ENCODE measurements at regions not wholly inside any gene's neighbourhood (a gene's known extent, or its start where the extent isn't known, plus 50 kb on each side); places are given as distances from the start of the nearest gene placed in this dataset.

GRCh38 chr3:153829606-153830170 lies 291.5 kb upstream of the ARHGEF26 start:
- Histone ChIP-seq H3K9me3 (replicated peaks in 1 of 2; ENCODE audit: control insufficient read depth in 1 of 2, insufficient read depth in 1 of 2, low read length in 2 of 2) (peaks cover 0 to 19% of the 10 kb centered on the region in 2 donors), H3K9ac (ENCODE audit: insufficient read depth, low read length, poor library complexity, severe bottlenecking) (no peak overlapping the region), H3K4me3 (replicated peaks in 1 of 3; ENCODE audit: low read depth in 2 of 3, low read length in 3 of 3) (peak overlapping the region in 1 of 3 experiments; percentile 1), H3K36me3 (replicated peaks in 1 of 2; ENCODE audit: control insufficient read depth in 1 of 2, insufficient read depth in 2 of 2, low read length in 2 of 2) (no peaks in the 10 kb centered on the region), H4K20me1 (ENCODE audit: insufficient read depth, low read length) (no peaks in the 10 kb centered on the region), H3K27ac (ENCODE audit: low read depth in 1 of 2, low read length in 2 of 2) (peak overlapping the region in 1 of 2 donors; percentile 34), H3K4me1 (ENCODE audit: control insufficient read depth in 1 of 2, insufficient read depth in 2 of 2, low read length in 2 of 2) (peaks cover 4 to 6% of the 10 kb centered on the region in 2 donors), H2AFZ (ENCODE audit: insufficient read depth, low read depth, low read length, poor library complexity, severe bottlenecking) (peak overlapping the region; percentile 4), H3K4me2 (replicated peaks; ENCODE audit: extremely low read depth, low read length, poor library complexity, severe bottlenecking) (peak overlapping the region; percentile 10), H3K79me2 (ENCODE audit: insufficient read depth, low read length) (no peaks in the 10 kb centered on the region), H3K27me3 (ENCODE audit: control insufficient read depth in 2 of 2, insufficient read depth in 2 of 2, low read length in 2 of 2) (no peaks in the 10 kb centered on the region)
- Mint-ChIP-seq H3K36me3 (no peaks in the 10 kb centered on the region), H3K27me3 (ENCODE audit: low read depth in 3 of 3) (peaks cover 0 to 1% (median 0%) of the 10 kb centered on the region in 3 donors), H3K27ac (peak overlapping the region in 6 of 7 donors; percentile 18 to 80 (median 56)), H3K4me3 (peak overlapping the region in 1 of 2 donors; percentile 51), H3K9me3 (peaks cover 23 to 51% (median 27%) of the 10 kb centered on the region in 7 donors), H3K4me1 (peaks cover 13% of the 10 kb centered on the region)
- no peak for DNase-seq
- TF ChIP-seq, protein P1, sequence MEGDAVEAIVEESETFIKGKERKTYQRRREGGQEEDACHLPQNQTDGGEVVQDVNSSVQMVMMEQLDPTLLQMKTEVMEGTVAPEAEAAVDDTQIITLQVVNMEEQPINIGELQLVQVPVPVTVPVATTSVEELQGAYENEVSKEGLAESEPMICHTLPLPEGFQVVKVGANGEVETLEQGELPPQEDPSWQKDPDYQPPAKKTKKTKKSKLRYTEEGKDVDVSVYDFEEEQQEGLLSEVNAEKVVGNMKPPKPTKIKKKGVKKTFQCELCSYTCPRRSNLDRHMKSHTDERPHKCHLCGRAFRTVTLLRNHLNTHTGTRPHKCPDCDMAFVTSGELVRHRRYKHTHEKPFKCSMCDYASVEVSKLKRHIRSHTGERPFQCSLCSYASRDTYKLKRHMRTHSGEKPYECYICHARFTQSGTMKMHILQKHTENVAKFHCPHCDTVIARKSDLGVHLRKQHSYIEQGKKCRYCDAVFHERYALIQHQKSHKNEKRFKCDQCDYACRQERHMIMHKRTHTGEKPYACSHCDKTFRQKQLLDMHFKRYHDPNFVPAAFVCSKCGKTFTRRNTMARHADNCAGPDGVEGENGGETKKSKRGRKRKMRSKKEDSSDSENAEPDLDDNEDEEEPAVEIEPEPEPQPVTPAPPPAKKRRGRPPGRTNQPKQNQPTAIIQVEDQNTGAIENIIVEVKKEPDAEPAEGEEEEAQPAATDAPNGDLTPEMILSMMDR (IDR thresholded peaks at IDR 0.05), result no peak
- intact Hi-C loops (cut with micrococcal nuclease), result no loop called here
- WGBS (ENCODE audit: insufficient coverage), result no CpG with 5 or more reads among the region's 2 CpGs

DNA sequence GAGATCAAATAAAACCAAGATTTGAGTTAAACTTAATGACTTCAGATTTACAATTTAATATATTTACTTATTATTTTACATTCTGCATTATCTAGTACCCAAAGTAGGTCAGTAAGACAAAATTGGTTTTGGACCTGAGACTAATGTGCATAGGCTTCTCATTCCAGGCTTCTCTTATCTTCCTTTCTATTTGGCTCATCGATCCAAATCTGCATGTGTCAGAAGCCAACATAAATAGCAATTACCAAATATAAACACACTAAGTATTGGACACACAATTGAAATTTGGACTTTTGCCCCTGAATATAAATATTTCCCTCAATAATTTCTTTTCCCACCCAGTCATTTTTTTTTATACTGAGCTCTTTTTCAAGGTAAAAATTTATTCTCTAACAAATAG lies 290.6 kb upstream of the ARHGEF26 start:
- no peaks in the 10 kb centered on the region for H3K36me3 ChIP-seq (replicated peaks in 1 of 2; ENCODE audit: control insufficient read depth in 1 of 2, insufficient read depth in 2 of 2, low read length in 2 of 2)
- intact Hi-C loops (cut with micrococcal nuclease), result no loop called here
- no peak overlapping the region for H3K4me3 Mint-ChIP-seq
- no peak for DNase-seq
- no peaks in the 10 kb centered on the region for H3K27me3 ChIP-seq (ENCODE audit: control insufficient read depth in 2 of 2, insufficient read depth in 2 of 2, low read length in 2 of 2)
- no peak overlapping the region for H2AFZ ChIP-seq (ENCODE audit: insufficient read depth, low read depth, low read length, poor library complexity, severe bottlenecking)
- H3K9ac ChIP-seq (ENCODE audit: insufficient read depth, low read length, poor library complexity, severe bottlenecking), result no peak overlapping the region
- no peak overlapping the region for H3K4me3 ChIP-seq (replicated peaks in 1 of 3; ENCODE audit: low read depth in 2 of 3, low read length in 3 of 3)
- peaks cover 13% of the 10 kb centered on the region for H3K4me1 Mint-ChIP-seq
- H3K27ac ChIP-seq (ENCODE audit: low read depth in 1 of 2, low read length in 2 of 2), result no peak overlapping the region
- 100% methylated on average over 1 of the region's 1 CpG for WGBS (ENCODE audit: insufficient coverage)
- no peaks in the 10 kb centered on the region for H4K20me1 ChIP-seq (ENCODE audit: insufficient read depth, low read length)
- H3K36me3 Mint-ChIP-seq, result no peaks in the 10 kb centered on the region
- peaks cover 4 to 6% of the 10 kb centered on the region in 2 donors for H3K4me1 ChIP-seq (ENCODE audit: control insufficient read depth in 1 of 2, insufficient read depth in 2 of 2, low read length in 2 of 2)
- H3K9me3 Mint-ChIP-seq, result peaks cover 21 to 45% (median 25%) of the 10 kb centered on the region in 7 donors
- peaks cover 0 to 19% of the 10 kb centered on the region in 2 donors for H3K9me3 ChIP-seq (replicated peaks in 1 of 2; ENCODE audit: control insufficient read depth in 1 of 2, insufficient read depth in 1 of 2, low read length in 2 of 2)
- H3K79me2 ChIP-seq (ENCODE audit: insufficient read depth, low read length), result no peaks in the 10 kb centered on the region
- no peak overlapping the region for H3K4me2 ChIP-seq (replicated peaks; ENCODE audit: extremely low read depth, low read length, poor library complexity, severe bottlenecking)
- TF ChIP-seq, protein P1 (IDR thresholded peaks at IDR 0.05), result no peak
- H3K27me3 Mint-ChIP-seq (ENCODE audit: low read depth in 3 of 3), result peaks cover 0 to 1% (median 0%) of the 10 kb centered on the region in 3 donors
- no peak overlapping the region for H3K27ac Mint-ChIP-seq

Data from CD14-positive monocyte (primary cell).